ENCODE measurements at regions not wholly inside any gene's neighbourhood (a gene's known extent, or its start where the extent isn't known, plus 50 kb on each side); places are given as distances from the start of the nearest gene placed in this dataset.

DNA sequence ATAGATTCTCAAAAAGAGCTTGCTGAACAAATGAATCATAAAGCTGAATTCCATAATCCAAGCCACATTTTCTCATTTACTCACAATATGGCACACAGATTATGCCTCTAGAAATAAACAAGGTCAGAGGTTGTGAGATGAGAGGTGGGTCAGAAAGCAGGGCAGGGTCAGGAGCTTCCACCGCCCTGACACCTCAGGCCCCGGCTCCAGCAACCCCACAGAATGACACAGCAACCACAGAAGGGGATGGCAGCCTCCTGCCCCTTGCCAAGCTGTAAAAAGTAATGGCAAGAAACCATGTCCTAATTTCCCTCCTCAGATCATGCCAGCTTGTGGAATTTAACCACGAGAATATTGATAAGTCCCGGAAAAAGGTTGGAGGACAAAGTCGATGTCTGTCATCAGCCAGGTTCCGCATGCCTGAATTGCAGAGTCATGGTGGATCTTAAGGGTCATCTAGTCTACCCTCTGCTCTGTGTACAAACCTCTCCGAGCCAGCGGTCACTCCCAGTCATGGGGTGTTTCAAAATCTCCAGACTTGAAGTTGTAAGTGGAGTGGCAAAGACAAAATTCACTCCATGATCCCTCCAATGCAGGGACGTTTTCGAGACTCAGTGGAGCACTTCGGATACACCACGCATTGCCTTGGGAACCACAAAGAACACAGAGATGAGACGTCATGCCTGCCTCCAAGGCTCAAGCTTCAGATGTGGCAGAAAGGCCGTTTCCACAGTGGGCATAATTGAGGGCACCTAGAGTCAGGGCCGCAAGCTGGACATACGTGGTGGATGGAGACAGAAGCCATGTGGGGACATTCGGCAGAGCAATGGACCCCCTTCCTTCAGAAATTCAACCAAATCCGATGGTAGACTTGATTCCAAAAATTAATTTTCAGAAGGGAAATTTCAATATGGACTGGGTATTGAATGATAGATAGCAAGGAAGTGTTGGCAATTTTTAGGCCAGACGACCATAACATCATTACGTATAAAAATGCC, 254.0 kb downstream of the TOMM20 start:
- TF ChIP-seq POLR2A (IDR thresholded peaks at IDR 0.05) = no peak
- TF ChIP-seq, protein P1, sequence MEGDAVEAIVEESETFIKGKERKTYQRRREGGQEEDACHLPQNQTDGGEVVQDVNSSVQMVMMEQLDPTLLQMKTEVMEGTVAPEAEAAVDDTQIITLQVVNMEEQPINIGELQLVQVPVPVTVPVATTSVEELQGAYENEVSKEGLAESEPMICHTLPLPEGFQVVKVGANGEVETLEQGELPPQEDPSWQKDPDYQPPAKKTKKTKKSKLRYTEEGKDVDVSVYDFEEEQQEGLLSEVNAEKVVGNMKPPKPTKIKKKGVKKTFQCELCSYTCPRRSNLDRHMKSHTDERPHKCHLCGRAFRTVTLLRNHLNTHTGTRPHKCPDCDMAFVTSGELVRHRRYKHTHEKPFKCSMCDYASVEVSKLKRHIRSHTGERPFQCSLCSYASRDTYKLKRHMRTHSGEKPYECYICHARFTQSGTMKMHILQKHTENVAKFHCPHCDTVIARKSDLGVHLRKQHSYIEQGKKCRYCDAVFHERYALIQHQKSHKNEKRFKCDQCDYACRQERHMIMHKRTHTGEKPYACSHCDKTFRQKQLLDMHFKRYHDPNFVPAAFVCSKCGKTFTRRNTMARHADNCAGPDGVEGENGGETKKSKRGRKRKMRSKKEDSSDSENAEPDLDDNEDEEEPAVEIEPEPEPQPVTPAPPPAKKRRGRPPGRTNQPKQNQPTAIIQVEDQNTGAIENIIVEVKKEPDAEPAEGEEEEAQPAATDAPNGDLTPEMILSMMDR (IDR thresholded peaks at IDR 0.05) = no peak
